ENCODE measurements at regions not wholly inside any gene's neighbourhood (a gene's known extent, or its start where the extent isn't known, plus 50 kb on each side); places are given as distances from the start of the nearest gene placed in this dataset.

- no peak overlapping the region for H3K9ac ChIP-seq (ENCODE audit: low read length in 3 of 3)
- H3K9me3 ChIP-seq (ENCODE audit: control insufficient read depth in 2 of 3, insufficient read depth in 1 of 3, low read length in 3 of 3), result no peaks in the 10 kb centered on the region
- intact Hi-C loops (cut with DNase I), result no loop called here
- peaks cover 0 to 5% (median 0%) of the 10 kb centered on the region in 3 donors for H3K4me1 ChIP-seq (ENCODE audit: control insufficient read depth in 2 of 3, insufficient read depth in 2 of 3, low read depth in 1 of 3, low read length in 3 of 3)
- no peaks in the 10 kb centered on the region for H3K27me3 ChIP-seq (ENCODE audit: control insufficient read depth, insufficient read depth, low read length)
- TF ChIP-seq, protein P1, sequence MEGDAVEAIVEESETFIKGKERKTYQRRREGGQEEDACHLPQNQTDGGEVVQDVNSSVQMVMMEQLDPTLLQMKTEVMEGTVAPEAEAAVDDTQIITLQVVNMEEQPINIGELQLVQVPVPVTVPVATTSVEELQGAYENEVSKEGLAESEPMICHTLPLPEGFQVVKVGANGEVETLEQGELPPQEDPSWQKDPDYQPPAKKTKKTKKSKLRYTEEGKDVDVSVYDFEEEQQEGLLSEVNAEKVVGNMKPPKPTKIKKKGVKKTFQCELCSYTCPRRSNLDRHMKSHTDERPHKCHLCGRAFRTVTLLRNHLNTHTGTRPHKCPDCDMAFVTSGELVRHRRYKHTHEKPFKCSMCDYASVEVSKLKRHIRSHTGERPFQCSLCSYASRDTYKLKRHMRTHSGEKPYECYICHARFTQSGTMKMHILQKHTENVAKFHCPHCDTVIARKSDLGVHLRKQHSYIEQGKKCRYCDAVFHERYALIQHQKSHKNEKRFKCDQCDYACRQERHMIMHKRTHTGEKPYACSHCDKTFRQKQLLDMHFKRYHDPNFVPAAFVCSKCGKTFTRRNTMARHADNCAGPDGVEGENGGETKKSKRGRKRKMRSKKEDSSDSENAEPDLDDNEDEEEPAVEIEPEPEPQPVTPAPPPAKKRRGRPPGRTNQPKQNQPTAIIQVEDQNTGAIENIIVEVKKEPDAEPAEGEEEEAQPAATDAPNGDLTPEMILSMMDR (IDR thresholded peaks at IDR 0.05; ENCODE audit: borderline replicate concordance, extremely low read depth, insufficient read depth), result no peak
- no peaks in the 10 kb centered on the region for H3K36me3 ChIP-seq (ENCODE audit: control insufficient read depth in 2 of 3, insufficient read depth in 3 of 3, low read length in 3 of 3)
- no peak overlapping the region for H3K27ac ChIP-seq (ENCODE audit: low read depth in 2 of 2, low read length in 2 of 2)
- FAIRE-seq, result peak; percentile 15
- H3K4me3 ChIP-seq (ENCODE audit: low read length in 3 of 3), result no peak overlapping the region
- DNase-seq, result peak in 2 of 5 donors; percentile 26 to 39
Observed at GRCh38 chr9:13896922-13897835, 416.8 kb downstream of the NFIB start.

DNA sequence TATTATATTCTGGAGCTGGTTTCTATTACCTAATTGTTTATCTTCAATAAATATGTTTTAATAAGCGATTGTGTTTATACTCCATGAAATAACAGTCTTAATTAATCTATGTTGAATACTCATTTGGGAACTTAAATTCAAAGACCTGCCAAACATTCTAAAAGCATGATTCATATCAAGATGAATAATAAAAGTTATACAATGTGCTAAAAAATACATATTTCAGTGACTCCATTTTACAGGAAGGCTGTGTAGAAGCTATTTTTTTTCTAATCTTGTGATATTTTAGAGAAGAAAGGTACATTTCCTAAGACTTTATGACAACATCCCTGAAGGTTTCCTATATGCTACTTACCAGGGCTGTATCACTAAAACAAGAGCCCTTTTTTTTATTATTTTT is 417.9 kb downstream of the NFIB start:
- FAIRE-seq, result no peak

GRCh38 chr9:13885258-13885657 is 428.7 kb downstream of the NFIB start:
- no peak for DNase-seq
- H3K27me3 ChIP-seq (ENCODE audit: control insufficient read depth, insufficient read depth, low read length), result no peaks in the 10 kb centered on the region
- H3K27ac ChIP-seq (ENCODE audit: low read depth in 2 of 2, low read length in 2 of 2), result no peak overlapping the region
- no peak overlapping the region for H3K4me3 ChIP-seq (ENCODE audit: low read length in 3 of 3)
- no peaks in the 10 kb centered on the region for H3K4me1 ChIP-seq (ENCODE audit: control insufficient read depth in 2 of 3, insufficient read depth in 2 of 3, low read depth in 1 of 3, low read length in 3 of 3)
- FAIRE-seq, result no peak
- TF ChIP-seq, protein P1 (IDR thresholded peaks at IDR 0.05; ENCODE audit: borderline replicate concordance, extremely low read depth, insufficient read depth), result no peak
- no peak overlapping the region for H3K9ac ChIP-seq (ENCODE audit: low read length in 3 of 3)
- no peaks in the 10 kb centered on the region for H3K9me3 ChIP-seq (ENCODE audit: control insufficient read depth in 2 of 3, insufficient read depth in 1 of 3, low read length in 3 of 3)
- H3K36me3 ChIP-seq (ENCODE audit: control insufficient read depth in 2 of 3, insufficient read depth in 3 of 3, low read length in 3 of 3), result no peaks in the 10 kb centered on the region
- intact Hi-C loops (cut with DNase I), result no loop called here

More for the DNA sequence above, 417.9 kb downstream of the NFIB start:
- H3K27ac ChIP-seq (ENCODE audit: low read depth in 2 of 2, low read length in 2 of 2), result no peak overlapping the region
- H3K4me1 ChIP-seq (ENCODE audit: control insufficient read depth in 2 of 3, insufficient read depth in 2 of 3, low read depth in 1 of 3, low read length in 3 of 3), result peaks cover 0 to 5% (median 0%) of the 10 kb centered on the region in 3 donors
- no peak overlapping the region for H3K4me3 ChIP-seq (ENCODE audit: low read length in 3 of 3)
- H3K9ac ChIP-seq (ENCODE audit: low read length in 3 of 3), result no peak overlapping the region
- intact Hi-C loops (cut with DNase I), result no loop called here
- TF ChIP-seq, protein P1 (IDR thresholded peaks at IDR 0.05; ENCODE audit: borderline replicate concordance, extremely low read depth, insufficient read depth), result no peak
- H3K27me3 ChIP-seq (ENCODE audit: control insufficient read depth, insufficient read depth, low read length), result no peaks in the 10 kb centered on the region
- no peaks in the 10 kb centered on the region for H3K36me3 ChIP-seq (ENCODE audit: control insufficient read depth in 2 of 3, insufficient read depth in 3 of 3, low read length in 3 of 3)
- H3K9me3 ChIP-seq (ENCODE audit: control insufficient read depth in 2 of 3, insufficient read depth in 1 of 3, low read length in 3 of 3), result no peaks in the 10 kb centered on the region
- DNase-seq, result no peak

Data from kidney (tissue), 13 donors.